B cell (primary cell): ENCODE measurements at regions not wholly inside any gene's neighbourhood (a gene's known extent, or its start where the extent isn't known, plus 50 kb on each side); places are given as distances from the start of the nearest gene placed in this dataset.

Experiments used
- ATAC-seq: fragments of 200-7000 bp; cut with Tn5 transposase; one replicate; pipeline ENCODE4 v1.10.0; 2021; ENCODE audit warnings: low read depth, mild to moderate bottlenecking, moderate number of reproducible peaks, moderate library complexity
- CTCF ChIA-PET: fragments of 350-600 bp; sonication (Branson Sonifier 250); formaldehyde crosslinking; loops from one replicate; lab custom pipeline; 2021; ENCODE audit warnings: antibody characterized with exemption, inconsistent platforms; lab: Charles Lee
- POLR2A ChIA-PET: fragments of 350-600 bp; sonication (Branson Sonifier 250); formaldehyde crosslinking; loops from one replicate; lab custom pipeline; 2021; ENCODE audit warnings: antibody characterized with exemption; lab: Charles Lee
- DNase-seq: peaks from one replicate; pipeline ENCODE4 v3.0.0; 2013
- H2AFZ ChIP-seq: 2 replicates; pipeline ENCODE4 v1.6.1; 2012; ENCODE audit warnings: mild to moderate bottlenecking, low read depth, low read length; ENCODE audit not compliant: insufficient read depth, poor library complexity, severe bottlenecking
- H3K27ac ChIP-seq, 2 donors: 1 replicate in 1 of 2; 2 replicates in 1 of 2; pipeline ENCODE4 v1.5.1; 2012 to 2013; ENCODE audit warnings: low read length in 2 of 2, mild to moderate bottlenecking in 2 of 2, moderate library complexity in 1 of 2
- H3K27me3 ChIP-seq, 4 experiments: fragments of 200-600 bp in 1 of 4; sonication (generic) in 1 of 4; replicated peaks in 1 of 4; 1 replicate in 2 of 4; 2 replicates in 2 of 4; pipeline versions ENCODE4 v1.6.1 to v1.7.0; 2013 to 2016; ENCODE audit warnings: low read length in 3 of 4, mild to moderate bottlenecking in 2 of 4, mixed read lengths in 1 of 4, moderate library complexity in 1 of 4; ENCODE audit not compliant: insufficient read depth in 4 of 4, control insufficient read depth in 3 of 4; ENCODE audit errors: control extremely low read depth in 1 of 4
- H3K36me3 ChIP-seq, 2 experiments: replicated peaks in 1 of 2; 1 replicate in 1 of 2; 2 replicates in 1 of 2; pipeline versions ENCODE4 v1.6.1 to v1.7.1; 2013; ENCODE audit warnings: low read length in 1 of 2; ENCODE audit not compliant: insufficient read depth in 2 of 2, control insufficient read depth in 1 of 2; ENCODE audit errors: control extremely low read depth in 1 of 2, extremely low read depth in 1 of 2
- H3K4me1 ChIP-seq, 2 donors: fragments of 200-600 bp in 1 of 2; sonication (generic) in 1 of 2; 1 replicate in 1 of 2; 2 replicates in 1 of 2; pipeline versions ENCODE4 v1.5.1 to v1.6.1; 2013 to 2017; ENCODE audit warnings: low read length in 2 of 2; ENCODE audit not compliant: control insufficient read depth in 2 of 2, insufficient read depth in 2 of 2
- H3K4me2 ChIP-seq: replicated peaks from 2 replicates; pipeline ENCODE3; 2012; ENCODE audit warnings: mild to moderate bottlenecking, low read depth, low read length; ENCODE audit not compliant: poor library complexity, severe bottlenecking
- H3K4me3 ChIP-seq, 5 experiments: fragments of 200-600 bp in 1 of 5; sonication (generic) in 1 of 5; 1 replicate in 3 of 5; 2 replicates in 2 of 5; pipeline versions ENCODE4 v1.5.1 to v1.7.0; 2011 to 2016; ENCODE audit warnings: low read length in 4 of 5, mild to moderate bottlenecking in 4 of 5, low read depth in 2 of 5, control low read depth in 1 of 5, moderate library complexity in 1 of 5; ENCODE audit not compliant: insufficient read depth in 1 of 5; ENCODE audit errors: control extremely low read depth in 1 of 5, extremely low read depth in 1 of 5
- H3K79me2 ChIP-seq: fragments of 200-600 bp; sonication (generic); one replicate; pipeline ENCODE4 v1.6.0; 2016; ENCODE audit warnings: low read length; ENCODE audit not compliant: control insufficient read depth, insufficient read depth
- H3K9ac ChIP-seq: fragments of 200-600 bp; sonication (generic); 2 replicates; pipeline ENCODE4 v1.6.1; 2017; ENCODE audit warnings: mild to moderate bottlenecking, low read length, moderate library complexity
- H3K9me3 ChIP-seq, 3 donors: one replicate each; pipeline versions ENCODE4 v1.6.1 to v1.7.1; 2013; ENCODE audit warnings: low read length in 2 of 3; ENCODE audit not compliant: control insufficient read depth in 2 of 3, insufficient read depth in 1 of 3; ENCODE audit errors: control extremely low read depth in 1 of 3
- H4K20me1 ChIP-seq: 2 replicates; pipeline ENCODE4 v1.6.0; 2012; ENCODE audit warnings: mild to moderate bottlenecking, low read length; ENCODE audit not compliant: insufficient read depth, control insufficient read depth, poor library complexity, severe bottlenecking
- H3K27ac Mint-ChIP-seq: one replicate; pipeline ENCODE4 v1.8.0; 2021; ENCODE audit warnings: mixed read lengths
- H3K27me3 Mint-ChIP-seq: one replicate; pipeline ENCODE4 v1.8.0; 2021; ENCODE audit warnings: mixed read lengths
- H3K4me1 Mint-ChIP-seq: one replicate; pipeline ENCODE4 v1.8.0; 2021; ENCODE audit warnings: mixed read lengths
- H3K4me3 Mint-ChIP-seq: one replicate; pipeline ENCODE4 v1.8.0; 2021; ENCODE audit warnings: mixed read lengths
- H3K9me3 Mint-ChIP-seq: one replicate; pipeline ENCODE4 v1.8.0; 2022; ENCODE audit warnings: mixed read lengths; ENCODE audit not compliant: insufficient read depth
- CTCF ChIP-seq: fragments of 200-600 bp; IDR thresholded peaks from one replicate; pipeline ENCODE4 v1.8.0; 2022; ENCODE audit warnings: antibody characterized with exemption, mild to moderate bottlenecking
- EZH2 ChIP-seq: IDR thresholded peaks from 2 replicates; pipeline ENCODE4 v1.6.1; 2012; ENCODE audit warnings: borderline replicate concordance, low read depth, mild to moderate bottlenecking, moderate library complexity, low read length; ENCODE audit not compliant: insufficient read depth, poor library complexity, severe bottlenecking
- WGBS: methylation state at CpG from one replicate; pipeline ENCODE4 v1.1.5; 2013; ENCODE audit warnings: missing lambda C conversion rate; ENCODE audit not compliant: insufficient coverage; 5-methylcytosine and 5-hydroxymethylcytosine counted together
- intact Hi-C: fragments of 100-400 bp; cut with micrococcal nuclease; formaldehyde crosslinking; loops from one replicate; pipeline ENCODE4 v1.10.0; 2022

GRCh38 chr1:221863635-221864034 is 121.7 kb upstream of the DUSP10 start:
- H3K4me3 ChIP-seq: no peak overlapping the region
- no peak overlapping the region for H2AFZ ChIP-seq
- H3K79me2 ChIP-seq: no peaks in the 10 kb centered on the region
- H3K36me3 ChIP-seq: no peaks in the 10 kb centered on the region
- TF ChIP-seq EZH2: no peak
- no peak for TF ChIP-seq CTCF
- H3K4me1 Mint-ChIP-seq: peaks cover 9% of the 10 kb centered on the region
- ATAC-seq: no peak
- no peak overlapping the region for H3K4me3 Mint-ChIP-seq
- H3K27ac Mint-ChIP-seq: no peak overlapping the region
- no peaks in the 10 kb centered on the region for H3K27me3 ChIP-seq
- no peak overlapping the region for H3K9ac ChIP-seq
- POLR2A ChIA-PET: interaction anchor here (0.6 kb wide), 1 partner anchor 23 kb away, joined by 5 read pairs; no protein-coding TSS in a partner anchor
- H4K20me1 ChIP-seq: no peaks in the 10 kb centered on the region
- no peaks in the 10 kb centered on the region for H3K9me3 Mint-ChIP-seq
- no peak overlapping the region for H3K4me2 ChIP-seq
- no peaks in the 10 kb centered on the region for H3K27me3 Mint-ChIP-seq
- DNase-seq: no peak
- no peaks in the 10 kb centered on the region for H3K9me3 ChIP-seq
- no peak overlapping the region for H3K27ac ChIP-seq
- 67% methylated on average over 1 of the region's 3 CpGs for WGBS
- CTCF ChIA-PET: no interaction called here
- H3K4me1 ChIP-seq: no peaks in the 10 kb centered on the region
- intact Hi-C loops: no loop called here

- Histone ChIP-seq H3K9me3 (no peaks in the 10 kb centered on the region), H2AFZ (no peak overlapping the region), H3K79me2 (no peaks in the 10 kb centered on the region), H3K9ac (no peak overlapping the region), H3K4me1 (no peaks in the 10 kb centered on the region), H3K4me3 (no peak overlapping the region), H3K27me3 (no peaks in the 10 kb centered on the region), H3K27ac (no peak overlapping the region), H3K36me3 (no peaks in the 10 kb centered on the region), H4K20me1 (no peaks in the 10 kb centered on the region), H3K4me2 (no peak overlapping the region)
- WGBS: 98% methylated on average over 3 of the region's 3 CpGs
- no peaks in the 10 kb centered on the region for H3K9me3 Mint-ChIP-seq
- no peak for DNase-seq
- no peak for TF ChIP-seq EZH2
- TF ChIP-seq CTCF: no peak
- peaks cover 9% of the 10 kb centered on the region for H3K4me1 Mint-ChIP-seq
- H3K4me3 Mint-ChIP-seq: no peak overlapping the region
- H3K27me3 Mint-ChIP-seq: no peaks in the 10 kb centered on the region
- no peak for ATAC-seq
- intact Hi-C loops: no loop called here
- POLR2A ChIA-PET: no interaction called here
- H3K27ac Mint-ChIP-seq: no peak overlapping the region
- CTCF ChIA-PET: no interaction called here
Measured at GRCh38 chr1:221862971-221863370, 121.1 kb upstream of the DUSP10 start.
